ENCODE measurements at regions not wholly inside any gene's neighbourhood (a gene's known extent, or its start where the extent isn't known, plus 50 kb on each side); places are given as distances from the start of the nearest gene placed in this dataset.
"Not testable (repeated sequence)": the region's sequence is repeated elsewhere in the genome, so short reads cannot be mapped to it uniquely, and the experiment has no call there.

DNA sequence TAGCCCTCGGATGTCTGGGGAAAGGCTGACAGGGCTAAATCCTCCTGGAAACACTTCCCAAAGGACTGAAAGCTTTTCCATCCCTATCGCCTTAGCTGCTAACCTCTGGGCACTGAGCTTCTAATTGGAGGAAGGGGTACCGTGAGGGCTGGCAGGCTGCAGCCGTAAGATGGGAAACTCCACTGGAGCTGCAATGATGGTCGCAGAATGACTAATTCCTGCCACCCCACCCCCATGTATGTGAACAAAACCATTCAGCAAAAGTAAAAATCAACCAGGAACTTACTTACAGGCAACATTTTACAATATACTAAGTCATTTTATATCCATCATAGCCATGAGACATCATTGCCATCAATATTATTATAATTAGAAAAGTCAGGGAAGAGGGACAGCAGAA, 133.3 kb downstream of the ABCC12 start (continued):
- TF ChIP-seq FOSL1 (IDR thresholded peaks at IDR 0.05; ENCODE audit: insufficient read depth, low read depth, low read length) (no peak), E2F6 (IDR thresholded peaks at IDR 0.05) (no peak), CTCF (IDR thresholded peaks at IDR 0.05; ENCODE audit: control extremely low read depth in 1 of 3, insufficient read depth in 1 of 3, low read depth in 1 of 3, low read length in 3 of 3) (no peak), TEAD4 (IDR thresholded peaks at IDR 0.05; ENCODE audit: low read depth, low read length) (no peak)

GRCh38 chr16:48020617-48021016, 135.2 kb downstream of the ABCC12 start:
- H3K23me2 ChIP-seq (ENCODE audit: low read depth, low read length); H3K79me2 ChIP-seq (ENCODE audit: control insufficient read depth in 1 of 2, insufficient read depth in 2 of 2, low read length in 2 of 2); H3K9me3 ChIP-seq (ENCODE audit: insufficient read depth in 2 of 2, low read depth in 1 of 2, low read length in 1 of 2); H2BK20ac ChIP-seq (ENCODE audit: low read length); H2BK15ac ChIP-seq (ENCODE audit: low read length); H4K91ac ChIP-seq (replicated peaks; ENCODE audit: insufficient read length, low read length); H4K20me1 ChIP-seq (replicated peaks in 1 of 2; ENCODE audit: control insufficient read depth in 1 of 2, insufficient read depth in 2 of 2, low read length in 2 of 2); H4K8ac ChIP-seq (ENCODE audit: extremely low read depth, insufficient read depth, low read length); H2AK5ac ChIP-seq (ENCODE audit: low read depth, low read length); H2BK12ac ChIP-seq (ENCODE audit: low read depth, low read length); H3K56ac ChIP-seq (replicated peaks; ENCODE audit: insufficient read length, low read depth, low read length); FAIRE-seq; H2AFZ ChIP-seq (ENCODE audit: low read length); H3K4me2 ChIP-seq (ENCODE audit: insufficient read depth in 1 of 2, low read depth in 2 of 2, low read length in 2 of 2); H3K23ac ChIP-seq (ENCODE audit: insufficient read length); POLR2A ChIA-PET (ENCODE audit: partially characterized antibody); H3K4me1 ChIP-seq (replicated peaks in 1 of 4; ENCODE audit: control insufficient read depth in 3 of 4, insufficient read depth in 4 of 4, low read length in 3 of 4); H3K36me3 ChIP-seq (ENCODE audit: control insufficient read depth in 2 of 4, insufficient read depth in 4 of 4, low read length in 3 of 4); H3K4ac ChIP-seq (replicated peaks; ENCODE audit: insufficient read length, low read depth, low read length); H3K27me3 ChIP-seq (replicated peaks in 1 of 4; ENCODE audit: control insufficient read depth in 3 of 4, extremely low read depth in 1 of 4, insufficient read depth in 3 of 4, low read length in 3 of 4); H3K4me3 ChIP-seq (ENCODE audit: extremely low read depth in 1 of 4, insufficient read depth in 2 of 4, low read depth in 3 of 4, low read length in 4 of 4); H4K5ac ChIP-seq (ENCODE audit: insufficient read length, low read depth, low read length); H3K27ac ChIP-seq (ENCODE audit: low read depth, low read length); H3K18ac ChIP-seq (ENCODE audit: extremely low read depth, low read length); H2BK120ac ChIP-seq (replicated peaks; ENCODE audit: low read depth, low read length); H3K79me1 ChIP-seq (ENCODE audit: low read depth, low read length); H3K14ac ChIP-seq (ENCODE audit: insufficient read length); H3K9ac ChIP-seq (replicated peaks in 1 of 4; ENCODE audit: extremely low read depth in 1 of 4, low read depth in 3 of 4, low read length in 3 of 4); H2BK5ac ChIP-seq (ENCODE audit: low read depth, low read length): not testable (repeated sequence)
- WGBS, 2 experiments (ENCODE audit: extremely low coverage in 1 of 2, insufficient coverage in 1 of 2, insufficient read length in 1 of 2, insufficient replicate concordance in 2 of 2, low coverage in 1 of 2, low lambda C conversion rate in 2 of 2, missing lambda C conversion rate in 1 of 2): 61% methylated on average over 4 of the region's 6 CpGs; no CpG with 5 or more reads in 1 of the 2 experiments
- DNase-seq (ENCODE audit: low read depth in 1 of 2, low spot score in 2 of 2): peak in 1 of 2 experiments; percentile 45
- CTCF ChIA-PET (ENCODE audit: partially characterized antibody): interaction anchor here (1.2 kb wide), 1 partner anchor 35 kb away, joined by 4 read pairs; no protein-coding TSS in a partner anchor
